Stimulated activated naive CD4-positive, alpha-beta T cell treated with Interleukin-2 at 50 U/mL for 16 hours (primary cell): ENCODE measurements at regions not wholly inside any gene's neighbourhood (a gene's known extent, or its start where the extent isn't known, plus 50 kb on each side); places are given as distances from the start of the nearest gene placed in this dataset.
"Not testable (repeated sequence)": the region's sequence is repeated elsewhere in the genome, so short reads cannot be mapped to it uniquely, and the experiment has no call there.

Experiments
- DNase-seq: peaks from one replicate; lab custom pipeline; 2025; lab: John Stamatoyannopoulos, UW

DNA sequence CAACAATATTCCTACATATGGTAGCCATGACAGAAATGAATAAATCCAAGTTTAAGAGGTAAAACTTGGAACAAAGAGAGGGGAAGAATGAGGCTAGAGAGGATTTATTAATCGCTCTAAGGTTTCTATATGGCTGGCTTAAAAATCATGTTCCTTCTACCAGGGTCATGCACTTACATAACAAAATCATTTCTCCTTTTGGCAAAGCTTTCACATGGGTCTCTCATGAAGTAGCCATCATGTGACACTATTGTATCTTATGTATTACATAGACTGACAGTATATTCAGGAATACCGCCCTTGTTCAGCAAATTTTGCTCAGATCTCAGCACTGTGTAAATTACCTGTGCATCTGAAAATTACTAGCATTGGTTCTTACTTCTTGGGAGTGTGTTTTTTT, 1554.5 kb upstream of the SLC39A10 start:
- DNase-seq: no peak

DNA sequence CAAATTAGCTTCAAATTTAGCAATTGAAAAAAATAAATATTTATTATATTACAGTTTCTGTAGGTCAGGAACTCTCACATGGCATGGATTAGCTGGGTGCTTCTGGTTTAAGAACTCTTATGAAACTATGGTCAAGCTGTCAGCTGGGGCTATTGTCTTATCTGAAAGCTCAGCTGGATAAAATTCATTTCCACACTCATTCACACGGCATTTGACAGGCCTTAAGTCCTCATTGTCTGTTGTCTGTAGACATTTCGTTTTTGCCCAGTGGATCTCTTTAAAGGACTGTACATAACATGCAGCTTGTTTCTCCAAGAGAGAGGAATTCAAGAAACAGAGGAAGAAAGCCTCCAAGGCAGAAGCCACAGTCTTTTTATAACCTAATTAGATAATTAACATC, 1556.8 kb upstream of the SLC39A10 start:
- DNase-seq: no peak

GRCh38 chr2:194096402-194096801, 1560.6 kb upstream of the SLC39A10 start:
- no peak for DNase-seq

- DNase-seq: no peak
Observed at GRCh38 chr2:194095359-194095758, 1561.7 kb upstream of the SLC39A10 start.

- no peak for DNase-seq
Observed at GRCh38 chr2:194090251-194090905, 1566.6 kb upstream of the SLC39A10 start.

DNA sequence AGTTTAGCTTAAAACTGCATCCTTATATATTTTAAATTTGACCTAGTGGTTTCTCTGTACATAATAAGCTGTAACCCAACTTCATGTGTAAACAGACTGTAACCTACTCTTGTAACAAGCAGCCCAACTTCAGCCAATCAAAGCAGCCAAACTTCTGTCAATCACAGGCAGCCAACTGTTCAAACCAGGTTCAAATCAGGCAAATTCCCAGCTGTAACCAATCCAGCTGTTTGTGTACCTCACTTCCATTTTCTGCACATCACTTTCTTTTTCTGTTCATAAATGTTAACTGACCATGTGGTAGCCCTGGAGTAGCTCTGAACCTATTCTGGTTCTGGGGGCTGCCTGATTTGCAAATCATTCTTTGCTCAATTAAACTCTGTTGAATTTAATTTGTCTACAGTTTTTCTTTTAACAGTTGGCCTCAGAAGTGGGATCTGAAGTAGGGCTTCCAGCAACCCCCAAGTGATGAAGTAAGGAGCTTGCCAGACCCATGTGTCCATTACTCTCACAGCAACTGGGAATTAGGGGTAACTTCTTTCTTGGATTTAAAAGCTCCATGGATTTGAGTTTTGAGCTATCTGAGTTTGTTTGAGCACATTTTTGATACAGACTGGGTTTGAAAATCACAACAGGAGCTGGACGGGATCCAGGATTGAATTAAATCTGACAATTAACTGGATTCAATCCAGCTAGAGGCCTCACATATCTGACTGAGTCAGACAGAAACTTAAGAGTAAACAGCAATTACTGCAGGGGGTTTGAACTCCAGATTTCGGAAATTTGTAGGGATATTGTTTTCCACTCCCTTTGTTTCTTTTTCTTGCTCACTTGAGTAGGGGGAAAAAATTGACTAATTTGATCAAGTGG, 1569.7 kb upstream of the SLC39A10 start:
- DNase-seq: no peak

DNA sequence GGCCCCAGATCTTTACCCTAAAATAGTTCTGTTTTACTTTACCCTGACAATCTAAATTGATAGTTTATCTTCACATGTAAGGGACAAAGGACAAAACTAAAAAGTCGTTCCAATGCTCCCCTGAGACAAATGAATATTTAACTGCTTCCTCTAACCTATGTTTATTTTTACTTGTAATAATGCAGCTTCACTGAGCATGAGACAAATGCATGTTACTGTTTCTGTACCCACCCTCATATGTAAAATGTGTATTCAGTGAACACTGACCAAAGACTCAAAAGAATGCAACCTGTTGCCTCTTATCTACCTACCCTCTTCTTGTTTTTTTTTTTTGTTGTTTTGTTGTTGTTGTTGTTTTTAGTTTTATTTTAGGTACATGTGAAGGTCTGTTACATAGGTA, 1570.9 kb upstream of the SLC39A10 start:
- no peak for DNase-seq

- no peak for DNase-seq
Observed at GRCh38 chr2:194079989-194080388, 1577.0 kb upstream of the SLC39A10 start.

GRCh38 chr2:194077366-194077765, 1579.7 kb upstream of the SLC39A10 start:
- DNase-seq: no peak

DNA sequence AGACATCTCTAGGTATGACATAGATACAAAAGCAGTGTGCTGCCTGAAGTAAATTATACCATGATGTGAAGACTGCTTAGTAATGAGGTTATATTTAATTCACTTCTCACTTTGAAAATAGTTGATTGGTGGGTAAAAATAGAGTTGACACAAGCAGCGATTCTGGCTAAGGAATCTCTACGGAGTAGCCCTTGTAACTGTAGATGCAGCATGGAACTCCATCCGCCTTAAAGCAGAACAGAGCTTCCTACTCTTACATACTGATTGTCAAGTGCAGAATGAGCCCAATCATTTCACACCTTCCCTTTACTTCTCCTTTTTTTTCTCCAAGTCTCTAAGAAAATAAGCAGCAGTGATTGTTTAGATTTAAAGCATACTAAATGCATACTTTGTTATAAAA, 1594.6 kb upstream of the SLC39A10 start:
- DNase-seq: no peak

- no peak for DNase-seq
Observed at GRCh38 chr2:194060269-194060668, 1596.8 kb upstream of the SLC39A10 start.

GRCh38 chr2:194054313-194054712, 1602.7 kb upstream of the SLC39A10 start:
- no peak for DNase-seq

DNA sequence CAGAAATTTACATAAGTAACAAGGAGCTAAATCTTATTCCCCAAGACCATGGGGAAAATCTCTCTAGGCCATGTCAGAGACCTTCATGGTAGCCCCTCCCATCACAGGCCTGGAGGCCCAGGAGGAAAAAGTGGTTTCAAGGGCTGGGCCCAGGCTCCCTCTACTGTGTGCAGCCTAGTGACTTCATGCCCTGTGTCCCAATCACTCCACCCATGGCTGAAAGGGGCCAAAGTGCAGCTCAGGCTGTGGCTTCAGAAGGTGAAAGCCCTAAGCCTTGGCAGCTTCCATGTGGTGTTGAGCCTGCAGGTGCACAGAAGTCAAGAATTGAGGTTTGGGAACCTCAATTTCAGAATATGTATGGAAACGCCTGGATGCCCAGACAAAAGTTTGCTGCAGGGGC, 1612.7 kb upstream of the SLC39A10 start:
- DNase-seq: no peak

GRCh38 chr2:194021130-194021529, 1635.9 kb upstream of the SLC39A10 start:
- DNase-seq: not testable (repeated sequence)

DNA sequence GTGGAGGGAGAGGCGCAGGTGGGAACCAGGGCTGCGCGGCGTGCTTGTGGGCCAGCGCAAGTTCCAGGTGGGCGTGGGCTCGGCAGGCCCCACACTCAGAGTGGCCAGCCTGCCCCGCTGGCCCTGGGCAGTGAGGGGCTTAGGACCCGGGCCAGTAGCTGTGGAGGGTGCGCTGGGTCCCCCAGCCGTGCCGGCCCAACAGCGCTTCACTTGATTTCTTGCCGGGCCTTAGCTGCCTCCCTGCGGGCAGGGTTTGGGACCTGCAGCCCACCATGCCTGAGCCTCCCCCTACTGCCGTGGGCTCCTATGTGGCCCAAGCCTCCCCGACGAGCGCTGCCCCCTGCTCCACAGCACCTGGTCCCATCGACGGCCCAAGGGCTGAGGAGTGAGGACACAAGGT, 1636.9 kb upstream of the SLC39A10 start:
- DNase-seq: no peak

- no peak for DNase-seq
Observed at GRCh38 chr2:194015751-194016150, 1641.3 kb upstream of the SLC39A10 start.

- DNase-seq: no peak
Observed at GRCh38 chr2:194014639-194015038, 1642.4 kb upstream of the SLC39A10 start.

GRCh38 chr2:194004590-194005206, 1652.3 kb upstream of the SLC39A10 start:
- DNase-seq: no peak

GRCh38 chr2:194003911-194004310, 1653.1 kb upstream of the SLC39A10 start:
- DNase-seq: no peak

GRCh38 chr2:194002699-194003368, 1654.2 kb upstream of the SLC39A10 start:
- no peak for DNase-seq

- DNase-seq: no peak
Observed at GRCh38 chr2:193990868-193991267, 1666.2 kb upstream of the SLC39A10 start.

DNA sequence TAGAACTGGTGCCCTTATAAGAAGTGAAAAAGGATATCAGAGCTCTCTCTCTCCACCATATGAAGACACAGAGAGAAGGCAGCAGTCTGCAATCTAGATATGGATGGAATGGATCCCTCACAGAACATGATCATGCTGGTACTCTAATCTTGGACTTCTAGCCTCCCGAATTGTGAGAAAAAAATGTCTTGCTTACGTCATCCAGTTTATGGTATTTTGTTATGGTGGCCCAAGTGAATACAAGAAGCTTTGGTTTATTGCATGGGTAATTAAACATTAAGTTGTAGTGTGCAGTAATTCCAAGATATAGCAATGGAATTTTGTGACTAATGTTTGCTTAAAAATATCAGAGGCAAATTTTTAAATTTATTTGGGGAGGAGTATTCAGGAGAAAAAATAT, 1667.4 kb upstream of the SLC39A10 start:
- no peak for DNase-seq

- DNase-seq: no peak
Observed at GRCh38 chr2:193988784-193989183, 1668.2 kb upstream of the SLC39A10 start.
